ENCODE measurements at regions not wholly inside any gene's neighbourhood (a gene's known extent, or its start where the extent isn't known, plus 50 kb on each side); places are given as distances from the start of the nearest gene placed in this dataset.
"Not testable (repeated sequence)": the region's sequence is repeated elsewhere in the genome, so short reads cannot be mapped to it uniquely, and the experiment has no call there.

- H3K4me3 ChIP-seq (ENCODE audit: low read depth, low read length), result no peak overlapping the region
- H3K27ac ChIP-seq, result no peak overlapping the region
- no peaks in the 10 kb centered on the region for H3K27me3 ChIP-seq (replicated peaks)
- TF ChIP-seq CTCF (IDR thresholded peaks at IDR 0.05; ENCODE audit: low read depth, low read length, missing control alignments), result no peak
- in situ Hi-C loops (cut with HindIII; ENCODE audit: low pct_ligation_motif_present, low sequenced_read_pairs), result no loop called here
- no peaks in the 10 kb centered on the region for H3K36me3 ChIP-seq (replicated peaks)
- no peak for DNase-seq
These were observed 65.1 kb upstream of the NMUR2 start for GRCh38 chr5:152470167-152470566.

GRCh38 chr5:152472083-152472482 is 67.0 kb upstream of the NMUR2 start:
- Histone ChIP-seq H3K27me3 (replicated peaks) (no peaks in the 10 kb centered on the region), H3K36me3 (replicated peaks) (no peaks in the 10 kb centered on the region), H3K4me3 (ENCODE audit: low read depth, low read length) (no peak overlapping the region), H3K27ac (no peak overlapping the region)
- in situ Hi-C loops (cut with HindIII; ENCODE audit: low pct_ligation_motif_present, low sequenced_read_pairs), result no loop called here
- DNase-seq, result no peak
- TF ChIP-seq CTCF (IDR thresholded peaks at IDR 0.05; ENCODE audit: low read depth, low read length, missing control alignments), result no peak

- H3K36me3 ChIP-seq (replicated peaks), result no peaks in the 10 kb centered on the region
- TF ChIP-seq CTCF (IDR thresholded peaks at IDR 0.05; ENCODE audit: low read depth, low read length, missing control alignments), result no peak
- H3K27ac ChIP-seq, result no peak overlapping the region
- no peaks in the 10 kb centered on the region for H3K27me3 ChIP-seq (replicated peaks)
- in situ Hi-C loops (cut with HindIII; ENCODE audit: low pct_ligation_motif_present, low sequenced_read_pairs), result no loop called here
- H3K4me3 ChIP-seq (ENCODE audit: low read depth, low read length), result no peak overlapping the region
- no peak for DNase-seq
These were observed 69.9 kb upstream of the NMUR2 start for GRCh38 chr5:152474961-152475360.

- no peak overlapping the region for H3K4me3 ChIP-seq (ENCODE audit: low read depth, low read length)
- no peak overlapping the region for H3K27ac ChIP-seq
- H3K27me3 ChIP-seq (replicated peaks), result no peaks in the 10 kb centered on the region
- no peak for TF ChIP-seq CTCF (IDR thresholded peaks at IDR 0.05; ENCODE audit: low read depth, low read length, missing control alignments)
- H3K36me3 ChIP-seq (replicated peaks), result no peaks in the 10 kb centered on the region
- in situ Hi-C loops (cut with HindIII; ENCODE audit: low pct_ligation_motif_present, low sequenced_read_pairs), result no loop called here
- DNase-seq, result no peak
These were observed 72.5 kb upstream of the NMUR2 start for GRCh38 chr5:152477536-152477935.

GRCh38 chr5:152479866-152480265 is 74.8 kb upstream of the NMUR2 start:
- in situ Hi-C loops (cut with HindIII; ENCODE audit: low pct_ligation_motif_present, low sequenced_read_pairs); H3K27ac ChIP-seq: not testable (repeated sequence)

GRCh38 chr5:152480677-152481076 is 75.6 kb upstream of the NMUR2 start:
- H3K36me3 ChIP-seq (replicated peaks); H3K4me3 ChIP-seq (ENCODE audit: low read depth, low read length); H3K27ac ChIP-seq; in situ Hi-C loops (cut with HindIII; ENCODE audit: low pct_ligation_motif_present, low sequenced_read_pairs); DNase-seq; H3K27me3 ChIP-seq (replicated peaks): not testable (repeated sequence)

More at GRCh38 chr5:152479866-152480265, 74.8 kb upstream of the NMUR2 start:
- H3K27me3 ChIP-seq (replicated peaks); DNase-seq; H3K36me3 ChIP-seq (replicated peaks); H3K4me3 ChIP-seq (ENCODE audit: low read depth, low read length): not testable (repeated sequence)

GRCh38 chr5:152487130-152487529 is 82.1 kb upstream of the NMUR2 start:
- Histone ChIP-seq H3K4me3 (ENCODE audit: low read depth, low read length) (no peak overlapping the region), H3K36me3 (replicated peaks) (no peaks in the 10 kb centered on the region), H3K27me3 (replicated peaks) (no peaks in the 10 kb centered on the region), H3K27ac (no peak overlapping the region)
- DNase-seq, result no peak
- no peak for TF ChIP-seq CTCF (IDR thresholded peaks at IDR 0.05; ENCODE audit: low read depth, low read length, missing control alignments)
- in situ Hi-C loops (cut with HindIII; ENCODE audit: low pct_ligation_motif_present, low sequenced_read_pairs), result no loop called here

Measured in brain microvascular endothelial cell (primary cell).